HEK293T (cell line): ENCODE measurements at regions not wholly inside any gene's neighbourhood (a gene's known extent, or its start where the extent isn't known, plus 50 kb on each side); places are given as distances from the start of the nearest gene placed in this dataset.

Source experiments
- CTCF ChIA-PET: fragments of 350-600 bp; formaldehyde crosslinking; extraction: SDS; loops from one replicate; lab custom pipeline; 2021; ENCODE audit warnings: antibody characterized with exemption, inconsistent platforms; lab: Yijun Ruan, JAX
- POLR2A ChIA-PET: fragments of 350-600 bp; formaldehyde crosslinking; extraction: SDS; loops from one replicate; lab custom pipeline; 2020; ENCODE audit warnings: antibody characterized with exemption, inconsistent platforms; lab: Yijun Ruan, JAX
- DNase-seq: peaks from one replicate; pipeline ENCODE4 v3.0.0; 2012; ENCODE audit warnings: mixed read lengths; ENCODE audit errors: extremely low spot score
- ARNT ChIP-seq: fragments of 450-650 bp; IDR thresholded peaks from 2 replicates; pipeline ENCODE4 v1.6.1; 2017; ENCODE audit warnings: mild to moderate bottlenecking
- BHLHE40 ChIP-seq: fragments of 450-650 bp; IDR thresholded peaks from 2 replicates; pipeline ENCODE4 v1.6.1; 2016; ENCODE audit warnings: mild to moderate bottlenecking, moderate library complexity, borderline replicate concordance
- CTBP1 ChIP-seq: fragments of 450-650 bp; IDR thresholded peaks from 2 replicates; pipeline ENCODE4 v1.6.1; 2016; ENCODE audit warnings: borderline replicate concordance
- ELF4 ChIP-seq: fragments of 450-650 bp; IDR thresholded peaks from 2 replicates; pipeline ENCODE4 v1.6.1; 2017; ENCODE audit warnings: antibody characterized with exemption
- FOXA1 ChIP-seq: fragments of 450-650 bp; IDR thresholded peaks from 2 replicates; pipeline ENCODE4 v1.6.1; 2016; ENCODE audit warnings: mild to moderate bottlenecking
- FOXK2 ChIP-seq: fragments of 450-650 bp; IDR thresholded peaks from 2 replicates; pipeline ENCODE4 v1.6.1; 2016; ENCODE audit warnings: mild to moderate bottlenecking
- FOXM1 ChIP-seq: fragments of 450-650 bp; IDR thresholded peaks from 2 replicates; pipeline ENCODE4 v1.6.1; 2017; ENCODE audit warnings: mild to moderate bottlenecking, borderline replicate concordance
- HDGF ChIP-seq: fragments of 450-650 bp; IDR thresholded peaks from 2 replicates; pipeline ENCODE4 v1.6.1; 2017; ENCODE audit warnings: antibody characterized with exemption, borderline replicate concordance
- L3MBTL2 ChIP-seq: fragments of 450-650 bp; conservative IDR thresholded peaks from 2 replicates; pipeline ENCODE4 v1.6.1; 2016; ENCODE audit warnings: mild to moderate bottlenecking
- LEF1 ChIP-seq: fragments of 450-650 bp; IDR thresholded peaks from 2 replicates; pipeline ENCODE4 v1.6.1; 2017; ENCODE audit warnings: mild to moderate bottlenecking, borderline replicate concordance
- NFRKB ChIP-seq: fragments of 450-650 bp; IDR thresholded peaks from 2 replicates; pipeline ENCODE4 v1.6.1; 2016; ENCODE audit warnings: mild to moderate bottlenecking, moderate library complexity
- PKNOX1 ChIP-seq: fragments of 450-650 bp; IDR thresholded peaks from 2 replicates; pipeline ENCODE4 v1.6.1; 2016
- SP1 ChIP-seq: fragments of 450-650 bp; IDR thresholded peaks from 2 replicates; pipeline ENCODE4 v1.6.1; 2017
- SUZ12 ChIP-seq: fragments of 450-650 bp; IDR thresholded peaks from 2 replicates; pipeline ENCODE4 v1.6.1; 2016; ENCODE audit warnings: mild to moderate bottlenecking
- TARDBP ChIP-seq: fragments of 450-650 bp; IDR thresholded peaks from 2 replicates; pipeline ENCODE4 v1.6.1; 2016
- ZNF384 ChIP-seq: fragments of 450-650 bp; IDR thresholded peaks from 2 replicates; pipeline ENCODE4 v1.6.1; 2016

GRCh38 chr4:119841361-119841760 is 212.8 kb upstream of the PDE5A start:
- TF ChIP-seq HDGF (no peak), LEF1 (no peak), BHLHE40 (no peak), ARNT (no peak), FOXA1 (no peak), L3MBTL2 (no peak)
- CTCF ChIA-PET: no interaction called here
- POLR2A ChIA-PET: no interaction called here
- DNase-seq: no peak

- TF ChIP-seq CTBP1 (no peak), NFRKB (no peak), ARNT (no peak), BHLHE40 (no peak), SP1 (no peak), PKNOX1 (no peak), SUZ12 (no peak), ELF4 (no peak), LEF1 (no peak), FOXA1 (no peak), L3MBTL2 (no peak), TARDBP (no peak)
- POLR2A ChIA-PET: no interaction called here
- no peak for DNase-seq
- CTCF ChIA-PET: interaction anchor here (0.6 kb wide), 1 partner anchor 14 kb away, joined by 3 read pairs; no protein-coding TSS in a partner anchor
Measured at GRCh38 chr4:119835613-119835910, 207.0 kb upstream of the PDE5A start.

GRCh38 chr4:119834906-119835612 is 206.5 kb upstream of the PDE5A start:
- POLR2A ChIA-PET: no interaction called here
- DNase-seq: no peak
- CTCF ChIA-PET: no interaction called here
- TF ChIP-seq PKNOX1: no peak
- no peak for TF ChIP-seq HDGF
- no peak for TF ChIP-seq ARNT
- TF ChIP-seq FOXK2: no peak
- no peak for TF ChIP-seq NFRKB
- no peak for TF ChIP-seq FOXA1
- no peak for TF ChIP-seq SP1
- no peak for TF ChIP-seq ZNF384
- no peak for TF ChIP-seq TARDBP
- no peak for TF ChIP-seq ELF4
- no peak for TF ChIP-seq L3MBTL2
- TF ChIP-seq SUZ12: no peak
- no peak for TF ChIP-seq FOXM1
- no peak for TF ChIP-seq CTBP1
- no peak for TF ChIP-seq BHLHE40
- TF ChIP-seq LEF1: no peak

- TF ChIP-seq FOXM1: no peak
- no peak for TF ChIP-seq SUZ12
- TF ChIP-seq ZNF384: no peak
- TF ChIP-seq HDGF: no peak
- TF ChIP-seq ELF4: no peak
- no peak for TF ChIP-seq SP1
- TF ChIP-seq FOXA1: no peak
- no peak for TF ChIP-seq BHLHE40
- TF ChIP-seq CTBP1: no peak
- TF ChIP-seq FOXK2: no peak
- no peak for DNase-seq
- CTCF ChIA-PET: no interaction called here
- POLR2A ChIA-PET: no interaction called here
Measured at GRCh38 chr4:119833611-119834010, 205.0 kb upstream of the PDE5A start.

GRCh38 chr4:119832776-119833175 is 204.2 kb upstream of the PDE5A start:
- TF ChIP-seq FOXK2: no peak
- no peak for TF ChIP-seq FOXA1
- no peak for TF ChIP-seq TARDBP
- TF ChIP-seq LEF1: no peak
- no peak for TF ChIP-seq HDGF
- TF ChIP-seq L3MBTL2: no peak
- TF ChIP-seq NFRKB: no peak
- no peak for TF ChIP-seq PKNOX1
- TF ChIP-seq SUZ12: no peak
- no peak for DNase-seq
- POLR2A ChIA-PET: no interaction called here
- CTCF ChIA-PET: no interaction called here

GRCh38 chr4:119829326-119829725 is 200.7 kb upstream of the PDE5A start:
- CTCF ChIA-PET: no interaction called here
- no peak for TF ChIP-seq SUZ12
- TF ChIP-seq FOXA1: no peak
- TF ChIP-seq ZNF384: no peak
- no peak for TF ChIP-seq FOXM1
- no peak for TF ChIP-seq NFRKB
- TF ChIP-seq FOXK2: no peak
- no peak for TF ChIP-seq CTBP1
- no peak for TF ChIP-seq HDGF
- no peak for TF ChIP-seq BHLHE40
- no peak for TF ChIP-seq ARNT
- no peak for TF ChIP-seq L3MBTL2
- TF ChIP-seq PKNOX1: no peak
- TF ChIP-seq SP1: no peak
- TF ChIP-seq LEF1: no peak
- TF ChIP-seq TARDBP: no peak
- TF ChIP-seq ELF4: no peak
- no peak for DNase-seq
- POLR2A ChIA-PET: no interaction called here
